ENCODE measurements at regions not wholly inside any gene's neighbourhood (a gene's known extent, or its start where the extent isn't known, plus 50 kb on each side); places are given as distances from the start of the nearest gene placed in this dataset.

GRCh38 chr6:22888163-22888752 is 318.9 kb downstream of the HDGFL1 start:
- no peak for DNase-seq

- DNase-seq, result no peak
Observed at GRCh38 chr6:22891934-22892333, 322.6 kb downstream of the HDGFL1 start.

GRCh38 chr6:22892452-22892851 is 323.1 kb downstream of the HDGFL1 start:
- DNase-seq, result no peak

- DNase-seq, result no peak
Observed at GRCh38 chr6:22896696-22897095, 327.3 kb downstream of the HDGFL1 start.

GRCh38 chr6:22899426-22899825 is 330.1 kb downstream of the HDGFL1 start:
- DNase-seq, result no peak

- DNase-seq, result no peak
Observed at GRCh38 chr6:22903826-22904225, 334.5 kb downstream of the HDGFL1 start.

- DNase-seq, result no peak
Observed at GRCh38 chr6:22904431-22904830, 335.1 kb downstream of the HDGFL1 start.

GRCh38 chr6:22906091-22906549 is 336.8 kb downstream of the HDGFL1 start:
- DNase-seq, result no peak

GRCh38 chr6:22907085-22907484 is 337.7 kb downstream of the HDGFL1 start:
- no peak for DNase-seq

GRCh38 chr6:22910370-22910769 is 341.0 kb downstream of the HDGFL1 start:
- no peak for DNase-seq

GRCh38 chr6:22913612-22914011 is 344.2 kb downstream of the HDGFL1 start:
- DNase-seq, result no peak

GRCh38 chr6:22917344-22917743 is 348.0 kb downstream of the HDGFL1 start:
- no peak for DNase-seq

GRCh38 chr6:22921828-22922227 is 352.5 kb downstream of the HDGFL1 start:
- no peak for DNase-seq

- DNase-seq, result no peak
Observed at GRCh38 chr6:22925304-22925835, 356.0 kb downstream of the HDGFL1 start.

GRCh38 chr6:22925920-22926789 is 356.8 kb downstream of the HDGFL1 start:
- no peak for DNase-seq

- no peak for DNase-seq
Observed at GRCh38 chr6:22926790-22927354, 357.5 kb downstream of the HDGFL1 start.

- DNase-seq, result no peak
Observed at GRCh38 chr6:22928775-22929174, 359.4 kb downstream of the HDGFL1 start.

GRCh38 chr6:22929311-22929985 is 360.1 kb downstream of the HDGFL1 start:
- no peak for DNase-seq

GRCh38 chr6:22940581-22941290 is 371.4 kb downstream of the HDGFL1 start:
- no peak for DNase-seq

GRCh38 chr6:22942403-22942802 is 373.0 kb downstream of the HDGFL1 start:
- DNase-seq, result no peak

- DNase-seq, result no peak
Observed at GRCh38 chr6:22943327-22943726, 374.0 kb downstream of the HDGFL1 start.

GRCh38 chr6:22949967-22950366 is 380.6 kb downstream of the HDGFL1 start:
- no peak for DNase-seq

GRCh38 chr6:22952097-22952496 is 382.7 kb downstream of the HDGFL1 start:
- no peak for DNase-seq

All from NCI-H524 treated with DMSO at 0.1 percent for 48 hours (cell line).